ENCODE measurements at regions not wholly inside any gene's neighbourhood (a gene's known extent, or its start where the extent isn't known, plus 50 kb on each side); places are given as distances from the start of the nearest gene placed in this dataset.
"Not testable (repeated sequence)": the region's sequence is repeated elsewhere in the genome, so short reads cannot be mapped to it uniquely, and the experiment has no call there.

DNA sequence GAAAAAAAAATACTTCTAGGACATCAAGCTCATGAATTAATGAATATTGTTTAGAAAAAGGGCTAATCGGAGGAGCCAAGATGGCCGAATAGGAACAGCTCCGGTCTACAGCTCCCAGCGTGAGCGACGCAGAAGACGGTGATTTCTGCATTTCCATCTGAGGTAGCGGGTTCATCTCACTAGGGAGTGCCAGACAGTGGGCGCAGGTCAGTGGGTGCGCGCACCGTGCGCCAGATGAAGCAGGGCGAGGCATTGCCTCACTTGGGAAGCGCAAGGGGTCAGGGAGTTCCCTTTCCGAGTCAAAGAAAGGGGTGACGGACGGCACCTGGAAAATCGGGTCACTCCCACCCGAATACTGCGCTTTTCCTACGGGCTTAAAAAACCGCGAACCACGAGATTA lies 79.8 kb upstream of the IL33 start:
- TF ChIP-seq, protein P1, sequence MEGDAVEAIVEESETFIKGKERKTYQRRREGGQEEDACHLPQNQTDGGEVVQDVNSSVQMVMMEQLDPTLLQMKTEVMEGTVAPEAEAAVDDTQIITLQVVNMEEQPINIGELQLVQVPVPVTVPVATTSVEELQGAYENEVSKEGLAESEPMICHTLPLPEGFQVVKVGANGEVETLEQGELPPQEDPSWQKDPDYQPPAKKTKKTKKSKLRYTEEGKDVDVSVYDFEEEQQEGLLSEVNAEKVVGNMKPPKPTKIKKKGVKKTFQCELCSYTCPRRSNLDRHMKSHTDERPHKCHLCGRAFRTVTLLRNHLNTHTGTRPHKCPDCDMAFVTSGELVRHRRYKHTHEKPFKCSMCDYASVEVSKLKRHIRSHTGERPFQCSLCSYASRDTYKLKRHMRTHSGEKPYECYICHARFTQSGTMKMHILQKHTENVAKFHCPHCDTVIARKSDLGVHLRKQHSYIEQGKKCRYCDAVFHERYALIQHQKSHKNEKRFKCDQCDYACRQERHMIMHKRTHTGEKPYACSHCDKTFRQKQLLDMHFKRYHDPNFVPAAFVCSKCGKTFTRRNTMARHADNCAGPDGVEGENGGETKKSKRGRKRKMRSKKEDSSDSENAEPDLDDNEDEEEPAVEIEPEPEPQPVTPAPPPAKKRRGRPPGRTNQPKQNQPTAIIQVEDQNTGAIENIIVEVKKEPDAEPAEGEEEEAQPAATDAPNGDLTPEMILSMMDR (IDR thresholded peaks at IDR 0.05), result not testable (repeated sequence)
- not testable (repeated sequence) for TF ChIP-seq POLR2A (IDR thresholded peaks at IDR 0.05)

All from lower leg skin (tissue), 3 donors.